ENCODE measurements at regions not wholly inside any gene's neighbourhood (a gene's known extent, or its start where the extent isn't known, plus 50 kb on each side); places are given as distances from the start of the nearest gene placed in this dataset.
A peak's percentile ranks its signal among the peaks of the same experiment; 100 is the strongest.
"Not testable (repeated sequence)": the region's sequence is repeated elsewhere in the genome, so short reads cannot be mapped to it uniquely, and the experiment has no call there.

DNA sequence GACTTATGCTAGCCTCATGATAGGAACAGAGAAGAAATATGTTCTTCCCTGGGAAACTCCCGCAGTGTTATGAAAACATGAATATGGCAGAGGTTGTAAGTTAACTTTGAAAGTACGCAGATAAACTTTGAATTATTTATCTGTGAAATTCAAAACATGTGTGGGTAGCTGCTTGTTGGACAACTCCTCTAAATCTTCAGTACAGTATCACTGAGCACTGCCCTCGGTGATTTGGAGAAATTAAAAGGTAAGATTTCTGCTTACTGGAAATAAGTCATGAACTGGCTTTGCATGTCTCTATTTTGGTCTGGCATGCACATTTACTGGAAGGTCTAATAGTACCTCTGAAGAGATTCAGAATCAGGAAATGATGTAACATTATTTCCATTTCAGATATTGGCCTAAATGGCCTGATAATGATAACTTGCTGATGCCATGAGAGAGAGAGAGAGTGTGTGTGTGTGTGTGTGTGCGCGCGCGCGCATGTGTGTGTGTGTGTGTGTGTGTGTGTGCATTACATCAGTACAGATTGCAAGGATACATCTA lies 1441.9 kb upstream of the FLRT2 start:
- 76% methylated on average over 8 of the region's 8 CpGs for WGBS (ENCODE audit: low lambda C conversion rate, missing lambda C conversion rate)
- H3K27ac ChIP-seq = peak overlapping the region; percentile 54

GRCh38 chr14:84090837-84091236 lies 1439.1 kb upstream of the FLRT2 start:
- H3K4me3 ChIP-seq = no peak overlapping the region
- no peaks in the 10 kb centered on the region for H3K4me1 ChIP-seq (ENCODE audit: insufficient read depth)
- no peaks in the 10 kb centered on the region for H3K36me3 ChIP-seq (replicated peaks; ENCODE audit: insufficient read depth, low read depth)
- no peak overlapping the region for H3K27ac ChIP-seq
- no peaks in the 10 kb centered on the region for H3K9me2 ChIP-seq (replicated peaks; ENCODE audit: insufficient read depth)
- H3K9me3 ChIP-seq (ENCODE audit: low read depth) = no peaks in the 10 kb centered on the region
- H3K79me2 ChIP-seq = no peaks in the 10 kb centered on the region
- TF ChIP-seq EZH2 (IDR thresholded peaks at IDR 0.05; ENCODE audit: borderline replicate concordance) (no peak), EZH2phosphoT487 (IDR thresholded peaks at IDR 0.05; ENCODE audit: low read depth, severe bottlenecking, unreplicated experiment) (no peak)
- DNase-seq (ENCODE audit: low spot score) = no peak
- H4K20me1 ChIP-seq (ENCODE audit: insufficient read depth, poor library complexity, severe bottlenecking) = no peaks in the 10 kb centered on the region
- H2AFZ ChIP-seq = no peak overlapping the region
- H3K4me2 ChIP-seq = no peak overlapping the region
- WGBS (ENCODE audit: low lambda C conversion rate, missing lambda C conversion rate) = 94% methylated on average over 6 of the region's 6 CpGs
- H3K27me3 ChIP-seq = no peaks in the 10 kb centered on the region

More for the DNA sequence above, 1441.9 kb upstream of the FLRT2 start:
- no peaks in the 10 kb centered on the region for H3K36me3 ChIP-seq (replicated peaks; ENCODE audit: insufficient read depth, low read depth)
- no peak overlapping the region for H3K4me3 ChIP-seq
- H3K9me3 ChIP-seq (ENCODE audit: low read depth) = no peaks in the 10 kb centered on the region
- H3K4me2 ChIP-seq = peak overlapping the region; percentile 2
- no peak overlapping the region for H2AFZ ChIP-seq
- no peaks in the 10 kb centered on the region for H4K20me1 ChIP-seq (ENCODE audit: insufficient read depth, poor library complexity, severe bottlenecking)
- H3K79me2 ChIP-seq = no peaks in the 10 kb centered on the region
- no peaks in the 10 kb centered on the region for H3K9me2 ChIP-seq (replicated peaks; ENCODE audit: insufficient read depth)
- no peak for DNase-seq (ENCODE audit: low spot score)
- no peaks in the 10 kb centered on the region for H3K4me1 ChIP-seq (ENCODE audit: insufficient read depth)
- H3K27me3 ChIP-seq = no peaks in the 10 kb centered on the region
- TF ChIP-seq EZH2 (IDR thresholded peaks at IDR 0.05; ENCODE audit: borderline replicate concordance) (no peak), EZH2phosphoT487 (IDR thresholded peaks at IDR 0.05; ENCODE audit: low read depth, severe bottlenecking, unreplicated experiment) (no peak)

GRCh38 chr14:84095681-84096080 lies 1434.3 kb upstream of the FLRT2 start:
- no peaks in the 10 kb centered on the region for H3K9me2 ChIP-seq (replicated peaks; ENCODE audit: insufficient read depth)
- H4K20me1 ChIP-seq (ENCODE audit: insufficient read depth, poor library complexity, severe bottlenecking) = no peaks in the 10 kb centered on the region
- H3K36me3 ChIP-seq (replicated peaks; ENCODE audit: insufficient read depth, low read depth) = no peaks in the 10 kb centered on the region
- H3K79me2 ChIP-seq = no peaks in the 10 kb centered on the region
- 55% methylated on average over 1 of the region's 1 CpG for WGBS (ENCODE audit: low lambda C conversion rate, missing lambda C conversion rate)
- no peak overlapping the region for H3K27ac ChIP-seq
- no peak overlapping the region for H3K4me2 ChIP-seq
- no peak overlapping the region for H2AFZ ChIP-seq
- H3K9me3 ChIP-seq (ENCODE audit: low read depth) = no peaks in the 10 kb centered on the region
- no peaks in the 10 kb centered on the region for H3K4me1 ChIP-seq (ENCODE audit: insufficient read depth)
- TF ChIP-seq CTCF (IDR thresholded peaks at IDR 0.05; ENCODE audit: poor library complexity) = no peak
- TF ChIP-seq EZH2 (IDR thresholded peaks at IDR 0.05; ENCODE audit: borderline replicate concordance) = no peak
- TF ChIP-seq EZH2phosphoT487 (IDR thresholded peaks at IDR 0.05; ENCODE audit: low read depth, severe bottlenecking, unreplicated experiment) = no peak
- DNase-seq (ENCODE audit: low spot score) = no peak
- H3K27me3 ChIP-seq = no peaks in the 10 kb centered on the region
- H3K4me3 ChIP-seq = no peak overlapping the region

GRCh38 chr14:84098261-84098660 lies 1431.7 kb upstream of the FLRT2 start:
- Histone ChIP-seq H3K9me3 (ENCODE audit: low read depth) (no peaks in the 10 kb centered on the region), H4K20me1 (ENCODE audit: insufficient read depth, poor library complexity, severe bottlenecking) (no peaks in the 10 kb centered on the region), H3K4me1 (ENCODE audit: insufficient read depth) (no peaks in the 10 kb centered on the region), H3K36me3 (replicated peaks; ENCODE audit: insufficient read depth, low read depth) (no peaks in the 10 kb centered on the region), H3K4me3 (no peak overlapping the region), H2AFZ (no peak overlapping the region), H3K27me3 (no peaks in the 10 kb centered on the region), H3K79me2 (no peaks in the 10 kb centered on the region), H3K27ac (no peak overlapping the region), H3K4me2 (no peak overlapping the region), H3K9me2 (replicated peaks; ENCODE audit: insufficient read depth) (no peaks in the 10 kb centered on the region)
- WGBS (ENCODE audit: low lambda C conversion rate, missing lambda C conversion rate) = 82% methylated on average over 4 of the region's 4 CpGs
- no peak for TF ChIP-seq CTCF (IDR thresholded peaks at IDR 0.05; ENCODE audit: poor library complexity)
- no peak for TF ChIP-seq EZH2phosphoT487 (IDR thresholded peaks at IDR 0.05; ENCODE audit: low read depth, severe bottlenecking, unreplicated experiment)
- no peak for TF ChIP-seq EZH2 (IDR thresholded peaks at IDR 0.05; ENCODE audit: borderline replicate concordance)
- DNase-seq (ENCODE audit: low spot score) = no peak

GRCh38 chr14:84099560-84099959 lies 1430.4 kb upstream of the FLRT2 start:
- H3K4me1 ChIP-seq (ENCODE audit: insufficient read depth); H3K4me3 ChIP-seq; DNase-seq (ENCODE audit: low spot score); H3K9me3 ChIP-seq (ENCODE audit: low read depth); H3K9me2 ChIP-seq (replicated peaks; ENCODE audit: insufficient read depth); H3K36me3 ChIP-seq (replicated peaks; ENCODE audit: insufficient read depth, low read depth); H3K79me2 ChIP-seq; H2AFZ ChIP-seq; H3K27ac ChIP-seq; H4K20me1 ChIP-seq (ENCODE audit: insufficient read depth, poor library complexity, severe bottlenecking); H3K27me3 ChIP-seq; H3K4me2 ChIP-seq: not testable (repeated sequence)
- 96% methylated on average over 4 of the region's 27 CpGs for WGBS (ENCODE audit: low lambda C conversion rate, missing lambda C conversion rate)
